ENCODE measurements at regions not wholly inside any gene's neighbourhood (a gene's known extent, or its start where the extent isn't known, plus 50 kb on each side); places are given as distances from the start of the nearest gene placed in this dataset.

DNA sequence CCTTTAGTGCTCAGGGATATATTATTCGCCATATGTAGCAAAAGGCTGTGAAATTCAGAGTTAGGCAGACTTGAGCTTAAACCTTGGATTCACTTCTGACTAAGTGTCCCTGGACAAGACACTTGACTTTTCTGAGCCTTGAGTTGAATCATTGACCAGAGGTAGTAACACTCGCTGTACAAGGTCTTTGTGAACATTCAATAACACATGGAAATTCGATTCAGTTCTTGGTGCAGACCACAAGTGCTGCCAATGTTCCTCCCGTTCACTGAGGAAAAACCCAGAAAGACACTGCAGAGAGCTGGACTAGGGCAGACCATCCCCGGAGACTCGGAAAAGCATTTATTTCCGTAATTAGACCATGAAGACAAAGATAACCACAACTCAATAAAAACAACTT lies 901.4 kb downstream of the AACS start:
- TF ChIP-seq, protein P1, sequence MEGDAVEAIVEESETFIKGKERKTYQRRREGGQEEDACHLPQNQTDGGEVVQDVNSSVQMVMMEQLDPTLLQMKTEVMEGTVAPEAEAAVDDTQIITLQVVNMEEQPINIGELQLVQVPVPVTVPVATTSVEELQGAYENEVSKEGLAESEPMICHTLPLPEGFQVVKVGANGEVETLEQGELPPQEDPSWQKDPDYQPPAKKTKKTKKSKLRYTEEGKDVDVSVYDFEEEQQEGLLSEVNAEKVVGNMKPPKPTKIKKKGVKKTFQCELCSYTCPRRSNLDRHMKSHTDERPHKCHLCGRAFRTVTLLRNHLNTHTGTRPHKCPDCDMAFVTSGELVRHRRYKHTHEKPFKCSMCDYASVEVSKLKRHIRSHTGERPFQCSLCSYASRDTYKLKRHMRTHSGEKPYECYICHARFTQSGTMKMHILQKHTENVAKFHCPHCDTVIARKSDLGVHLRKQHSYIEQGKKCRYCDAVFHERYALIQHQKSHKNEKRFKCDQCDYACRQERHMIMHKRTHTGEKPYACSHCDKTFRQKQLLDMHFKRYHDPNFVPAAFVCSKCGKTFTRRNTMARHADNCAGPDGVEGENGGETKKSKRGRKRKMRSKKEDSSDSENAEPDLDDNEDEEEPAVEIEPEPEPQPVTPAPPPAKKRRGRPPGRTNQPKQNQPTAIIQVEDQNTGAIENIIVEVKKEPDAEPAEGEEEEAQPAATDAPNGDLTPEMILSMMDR (IDR thresholded peaks at IDR 0.05), result no peak
- no peak for TF ChIP-seq GABPB1 (CRISPR knock-in tag; IDR thresholded peaks at IDR 0.05)
- TF ChIP-seq, protein P2, sequence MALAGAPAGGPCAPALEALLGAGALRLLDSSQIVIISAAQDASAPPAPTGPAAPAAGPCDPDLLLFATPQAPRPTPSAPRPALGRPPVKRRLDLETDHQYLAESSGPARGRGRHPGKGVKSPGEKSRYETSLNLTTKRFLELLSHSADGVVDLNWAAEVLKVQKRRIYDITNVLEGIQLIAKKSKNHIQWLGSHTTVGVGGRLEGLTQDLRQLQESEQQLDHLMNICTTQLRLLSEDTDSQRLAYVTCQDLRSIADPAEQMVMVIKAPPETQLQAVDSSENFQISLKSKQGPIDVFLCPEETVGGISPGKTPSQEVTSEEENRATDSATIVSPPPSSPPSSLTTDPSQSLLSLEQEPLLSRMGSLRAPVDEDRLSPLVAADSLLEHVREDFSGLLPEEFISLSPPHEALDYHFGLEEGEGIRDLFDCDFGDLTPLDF (CRISPR knock-in tag; IDR thresholded peaks at IDR 0.05), result no peak
- TF ChIP-seq FOXP1 (CRISPR knock-in tag; IDR thresholded peaks at IDR 0.05; ENCODE audit: borderline replicate concordance), result no peak
